ENCODE measurements at regions not wholly inside any gene's neighbourhood (a gene's known extent, or its start where the extent isn't known, plus 50 kb on each side); places are given as distances from the start of the nearest gene placed in this dataset.

DNA sequence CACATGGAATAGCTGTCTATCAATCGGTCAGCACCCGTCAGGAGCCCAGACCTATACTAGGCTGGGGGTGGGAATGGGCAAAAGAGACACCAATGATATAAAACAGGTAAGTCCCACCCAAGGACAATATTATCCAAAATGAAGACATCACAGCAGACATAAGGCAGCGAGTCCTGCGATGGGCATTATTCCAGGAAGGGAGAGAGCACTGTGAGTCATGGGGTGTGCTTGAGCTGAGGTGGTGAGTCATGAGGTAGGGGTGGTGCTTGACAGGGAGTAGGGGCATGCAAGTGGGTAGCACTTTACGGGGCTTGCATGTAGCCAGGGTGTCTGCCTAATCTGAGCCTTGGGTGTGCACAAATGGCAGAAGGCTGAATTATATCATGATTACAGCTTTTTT is 605.0 kb upstream of the CADM1 start:
- H3K27ac Mint-ChIP-seq: no peak overlapping the region
- H3K4me1 Mint-ChIP-seq: peaks cover 17% of the 10 kb centered on the region
- no peaks in the 10 kb centered on the region for H3K36me3 Mint-ChIP-seq
- H3K79me2 ChIP-seq (ENCODE audit: low read depth): no peaks in the 10 kb centered on the region
- no peak overlapping the region for H2AFZ ChIP-seq (replicated peaks)
- H3K4me3 ChIP-seq: no peak overlapping the region
- H3K9me3 ChIP-seq (ENCODE audit: low read depth): no peaks in the 10 kb centered on the region
- peaks cover 9% of the 10 kb centered on the region for H3K4me1 ChIP-seq
- peaks cover 12% of the 10 kb centered on the region for H3K9me3 Mint-ChIP-seq
- no peak overlapping the region for H3K27ac ChIP-seq
- peaks cover 3% of the 10 kb centered on the region for H3F3A ChIP-seq (ENCODE audit: low read depth)
- no peak overlapping the region for H3K9ac ChIP-seq
- no peaks in the 10 kb centered on the region for H3K36me3 ChIP-seq
- H4K20me1 ChIP-seq (ENCODE audit: low read depth): no peaks in the 10 kb centered on the region
- H3K27me3 ChIP-seq: peaks cover 49% of the 10 kb centered on the region
- peaks cover 10% of the 10 kb centered on the region for H3K27me3 Mint-ChIP-seq (ENCODE audit: insufficient read depth, low read depth)
- H3K4me2 ChIP-seq: no peak overlapping the region
- no peak for DNase-seq (ENCODE audit: low spot score)
- H3K4me3 Mint-ChIP-seq: no peak overlapping the region
- TF ChIP-seq CTCF (IDR thresholded peaks at IDR 0.05) (no peak), EZH2 (IDR thresholded peaks at IDR 0.05) (no peak), EZH2phosphoT487 (IDR thresholded peaks at IDR 0.05) (no peak)

DNA sequence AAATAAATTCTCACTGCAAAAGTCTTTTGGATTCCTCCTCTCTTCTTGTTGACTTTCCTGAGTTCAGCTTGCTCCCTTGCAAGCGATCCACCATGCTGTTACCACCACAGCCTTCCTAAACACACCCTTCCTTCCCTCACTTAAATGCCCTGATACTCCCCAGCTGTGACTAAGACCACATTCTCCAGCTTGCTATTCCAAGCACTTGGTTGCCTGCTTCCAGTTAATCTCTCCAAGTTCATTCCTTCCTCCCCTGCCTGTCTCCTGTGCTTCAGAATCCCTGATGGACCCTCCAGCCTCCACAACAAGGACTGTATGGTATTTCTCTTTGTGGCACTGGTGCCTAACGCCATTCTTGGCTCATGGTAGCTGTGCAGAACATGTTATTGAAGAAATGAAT is 603.9 kb upstream of the CADM1 start:
- H4K20me1 ChIP-seq (ENCODE audit: low read depth): no peaks in the 10 kb centered on the region
- H3K27ac Mint-ChIP-seq: no peak overlapping the region
- H3K27me3 Mint-ChIP-seq (ENCODE audit: insufficient read depth, low read depth): peaks cover 11% of the 10 kb centered on the region
- no peak overlapping the region for H3K4me3 ChIP-seq
- no peaks in the 10 kb centered on the region for H3K36me3 Mint-ChIP-seq
- no peak overlapping the region for H3K4me3 Mint-ChIP-seq
- no peak for DNase-seq (ENCODE audit: low spot score)
- no peak overlapping the region for H3K9ac ChIP-seq
- H3K9me3 ChIP-seq (ENCODE audit: low read depth): no peaks in the 10 kb centered on the region
- peaks cover 3% of the 10 kb centered on the region for H3F3A ChIP-seq (ENCODE audit: low read depth)
- H2AFZ ChIP-seq (replicated peaks): no peak overlapping the region
- H3K9me3 Mint-ChIP-seq: peaks cover 6% of the 10 kb centered on the region
- H3K4me1 ChIP-seq: peaks cover 7% of the 10 kb centered on the region
- H3K27ac ChIP-seq: no peak overlapping the region
- H3K4me2 ChIP-seq: no peak overlapping the region
- no peak for TF ChIP-seq EZH2phosphoT487 (IDR thresholded peaks at IDR 0.05)
- no peak for TF ChIP-seq EZH2 (IDR thresholded peaks at IDR 0.05)
- TF ChIP-seq CTCF (IDR thresholded peaks at IDR 0.05): no peak
- H3K79me2 ChIP-seq (ENCODE audit: low read depth): no peaks in the 10 kb centered on the region
- peaks cover 11% of the 10 kb centered on the region for H3K4me1 Mint-ChIP-seq
- H3K27me3 ChIP-seq: peaks cover 49% of the 10 kb centered on the region
- no peaks in the 10 kb centered on the region for H3K36me3 ChIP-seq

GRCh38 chr11:116107229-116107628 is 603.0 kb upstream of the CADM1 start:
- Histone ChIP-seq H3K4me2 (no peak overlapping the region), H3K79me2 (ENCODE audit: low read depth) (no peaks in the 10 kb centered on the region), H3F3A (ENCODE audit: low read depth) (peaks cover 2% of the 10 kb centered on the region), H3K36me3 (no peaks in the 10 kb centered on the region), H3K9ac (no peak overlapping the region), H3K4me3 (no peak overlapping the region), H3K4me1 (peaks cover 2% of the 10 kb centered on the region), H2AFZ (replicated peaks) (no peak overlapping the region), H3K9me3 (ENCODE audit: low read depth) (no peaks in the 10 kb centered on the region), H3K27me3 (peaks cover 49% of the 10 kb centered on the region), H3K27ac (no peak overlapping the region), H4K20me1 (ENCODE audit: low read depth) (no peaks in the 10 kb centered on the region)
- Mint-ChIP-seq H3K4me3 (no peak overlapping the region), H3K27me3 (ENCODE audit: insufficient read depth, low read depth) (peaks cover 11% of the 10 kb centered on the region), H3K4me1 (peaks cover 2% of the 10 kb centered on the region), H3K9me3 (peaks cover under 1% of the 10 kb centered on the region), H3K36me3 (no peaks in the 10 kb centered on the region), H3K27ac (no peak overlapping the region)
- no peak for DNase-seq (ENCODE audit: low spot score)
- no peak for TF ChIP-seq EZH2 (IDR thresholded peaks at IDR 0.05)
- no peak for TF ChIP-seq CTCF (IDR thresholded peaks at IDR 0.05)
- TF ChIP-seq EZH2phosphoT487 (IDR thresholded peaks at IDR 0.05): no peak
